ENCODE measurements at regions not wholly inside any gene's neighbourhood (a gene's known extent, or its start where the extent isn't known, plus 50 kb on each side); places are given as distances from the start of the nearest gene placed in this dataset.

DNA sequence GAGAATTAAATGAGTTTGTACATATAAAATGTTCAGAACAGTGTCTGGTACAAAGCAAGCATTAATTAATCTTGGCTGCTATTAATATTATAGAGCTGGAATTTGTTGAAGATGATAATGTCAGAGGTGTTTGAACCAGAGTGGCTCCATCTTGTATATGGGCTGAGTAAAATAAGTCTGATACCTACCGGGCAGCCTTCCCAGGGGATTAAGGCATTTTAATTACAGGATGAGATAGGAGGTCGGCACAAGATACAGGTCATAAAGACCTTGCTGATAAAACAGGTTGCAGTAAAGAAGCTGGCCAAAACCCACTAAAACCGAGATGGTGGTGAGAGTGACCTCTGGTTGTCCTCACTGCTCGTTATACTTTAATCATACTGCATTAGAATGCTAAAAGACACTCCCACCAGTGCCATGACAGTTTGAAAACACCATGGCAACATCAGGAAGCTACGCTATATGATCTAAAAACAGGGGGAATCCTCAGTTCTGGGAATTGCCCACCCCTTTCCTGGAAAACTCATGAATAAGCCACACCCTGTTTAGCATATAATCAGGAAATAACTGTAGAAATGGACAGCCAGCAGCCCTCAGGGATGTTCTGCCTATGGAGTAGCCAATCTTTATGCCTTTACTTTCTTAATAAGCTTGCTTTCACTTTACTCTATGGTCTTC is 90.2 kb downstream of the PLK2 start:
- Histone ChIP-seq H2AFZ (ENCODE audit: low read depth, low read length) (no peak overlapping the region), H3K9ac (ENCODE audit: low read depth, low read length) (no peak overlapping the region), H3K4me3 (ENCODE audit: low read depth in 1 of 2, low read length in 2 of 2) (no peak overlapping the region), H3K9me3 (ENCODE audit: insufficient read depth, low read length, severe bottlenecking) (no peaks in the 10 kb centered on the region), H3K27ac (ENCODE audit: low read length) (no peak overlapping the region), H3K79me2 (ENCODE audit: insufficient read depth, low read length) (no peaks in the 10 kb centered on the region), H3K4me2 (ENCODE audit: insufficient read depth, low read length) (no peak overlapping the region), H3K36me3 (ENCODE audit: insufficient read depth, low read length) (no peaks in the 10 kb centered on the region), H3K4me1 (ENCODE audit: insufficient read depth, low read length) (no peaks in the 10 kb centered on the region), H3K27me3 (ENCODE audit: insufficient read depth, low read length, poor library complexity) (no peaks in the 10 kb centered on the region), H4K20me1 (ENCODE audit: insufficient read depth, low read length) (no peaks in the 10 kb centered on the region)
- TF ChIP-seq, protein P1, sequence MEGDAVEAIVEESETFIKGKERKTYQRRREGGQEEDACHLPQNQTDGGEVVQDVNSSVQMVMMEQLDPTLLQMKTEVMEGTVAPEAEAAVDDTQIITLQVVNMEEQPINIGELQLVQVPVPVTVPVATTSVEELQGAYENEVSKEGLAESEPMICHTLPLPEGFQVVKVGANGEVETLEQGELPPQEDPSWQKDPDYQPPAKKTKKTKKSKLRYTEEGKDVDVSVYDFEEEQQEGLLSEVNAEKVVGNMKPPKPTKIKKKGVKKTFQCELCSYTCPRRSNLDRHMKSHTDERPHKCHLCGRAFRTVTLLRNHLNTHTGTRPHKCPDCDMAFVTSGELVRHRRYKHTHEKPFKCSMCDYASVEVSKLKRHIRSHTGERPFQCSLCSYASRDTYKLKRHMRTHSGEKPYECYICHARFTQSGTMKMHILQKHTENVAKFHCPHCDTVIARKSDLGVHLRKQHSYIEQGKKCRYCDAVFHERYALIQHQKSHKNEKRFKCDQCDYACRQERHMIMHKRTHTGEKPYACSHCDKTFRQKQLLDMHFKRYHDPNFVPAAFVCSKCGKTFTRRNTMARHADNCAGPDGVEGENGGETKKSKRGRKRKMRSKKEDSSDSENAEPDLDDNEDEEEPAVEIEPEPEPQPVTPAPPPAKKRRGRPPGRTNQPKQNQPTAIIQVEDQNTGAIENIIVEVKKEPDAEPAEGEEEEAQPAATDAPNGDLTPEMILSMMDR (IDR thresholded peaks at IDR 0.05; ENCODE audit: borderline replicate concordance, extremely low read depth, low read length, poor library complexity, severe bottlenecking), result no peak
- no peak for TF ChIP-seq EZH2 (IDR thresholded peaks at IDR 0.05; ENCODE audit: borderline replicate concordance, low read depth, low read length, severe bottlenecking)
- ATAC-seq (ENCODE audit: insufficient read depth, low read depth) (no peak), DNase-seq (no peak)

DNA sequence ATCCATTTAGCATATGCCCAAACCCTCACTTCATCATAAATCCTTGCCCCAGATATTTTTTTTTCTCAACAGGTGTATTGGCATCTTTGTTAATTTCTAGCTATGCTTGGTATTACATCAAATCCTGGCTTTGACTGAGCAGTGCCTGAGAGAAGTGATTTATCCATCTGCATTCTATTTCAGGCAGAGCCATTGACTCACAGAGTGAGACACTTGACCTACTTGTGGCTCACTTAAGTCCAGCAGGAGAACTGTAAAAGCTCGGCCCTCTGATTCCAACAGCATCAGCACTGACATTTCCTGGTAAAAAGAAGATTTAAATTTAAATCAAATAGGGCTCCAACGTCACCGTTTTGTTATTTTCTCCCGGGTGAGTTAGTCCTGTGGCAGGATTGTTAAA is 93.4 kb downstream of the PLK2 start:
- Histone ChIP-seq H3K4me2 (ENCODE audit: insufficient read depth, low read length) (no peak overlapping the region), H2AFZ (ENCODE audit: low read depth, low read length) (no peak overlapping the region), H3K4me3 (ENCODE audit: low read depth in 1 of 2, low read length in 2 of 2) (no peak overlapping the region), H3K4me1 (ENCODE audit: insufficient read depth, low read length) (no peaks in the 10 kb centered on the region), H3K79me2 (ENCODE audit: insufficient read depth, low read length) (no peaks in the 10 kb centered on the region), H3K27me3 (ENCODE audit: insufficient read depth, low read length, poor library complexity) (no peaks in the 10 kb centered on the region), H3K36me3 (ENCODE audit: insufficient read depth, low read length) (no peaks in the 10 kb centered on the region), H4K20me1 (ENCODE audit: insufficient read depth, low read length) (no peaks in the 10 kb centered on the region), H3K9me3 (ENCODE audit: insufficient read depth, low read length, severe bottlenecking) (no peaks in the 10 kb centered on the region), H3K9ac (ENCODE audit: low read depth, low read length) (no peak overlapping the region), H3K27ac (ENCODE audit: low read length) (no peak overlapping the region)
- ATAC-seq (ENCODE audit: insufficient read depth, low read depth) (no peak), DNase-seq (no peak)
- TF ChIP-seq EZH2 (IDR thresholded peaks at IDR 0.05; ENCODE audit: borderline replicate concordance, low read depth, low read length, severe bottlenecking), result no peak
- TF ChIP-seq, protein P1 (IDR thresholded peaks at IDR 0.05; ENCODE audit: borderline replicate concordance, extremely low read depth, low read length, poor library complexity, severe bottlenecking), result no peak

DNA sequence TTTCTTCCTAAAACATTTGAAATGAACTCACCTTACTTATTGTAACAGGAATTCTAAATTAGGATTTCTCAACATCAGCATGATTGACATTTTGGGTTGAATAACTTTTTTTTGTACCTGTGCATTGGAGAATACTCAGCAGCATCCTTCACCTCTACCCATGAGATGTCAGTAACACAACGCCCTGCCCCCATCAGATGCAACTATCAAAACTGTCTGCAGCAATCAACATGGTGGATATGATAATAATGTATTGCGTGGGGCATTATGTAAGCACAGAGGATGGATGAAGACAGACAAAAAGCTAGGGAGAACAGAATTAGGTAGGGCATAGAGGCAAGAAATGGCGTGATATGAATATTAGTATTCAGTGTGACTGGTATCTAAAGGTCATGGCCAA is 94.1 kb downstream of the PLK2 start:
- ATAC-seq (ENCODE audit: insufficient read depth, low read depth) (no peak), DNase-seq (no peak)
- TF ChIP-seq, protein P1 (IDR thresholded peaks at IDR 0.05; ENCODE audit: borderline replicate concordance, extremely low read depth, low read length, poor library complexity, severe bottlenecking), result no peak
- Histone ChIP-seq H3K36me3 (ENCODE audit: insufficient read depth, low read length) (no peaks in the 10 kb centered on the region), H3K79me2 (ENCODE audit: insufficient read depth, low read length) (no peaks in the 10 kb centered on the region), H2AFZ (ENCODE audit: low read depth, low read length) (no peak overlapping the region), H3K4me3 (ENCODE audit: low read depth in 1 of 2, low read length in 2 of 2) (no peak overlapping the region), H3K4me2 (ENCODE audit: insufficient read depth, low read length) (no peak overlapping the region), H4K20me1 (ENCODE audit: insufficient read depth, low read length) (no peaks in the 10 kb centered on the region), H3K9ac (ENCODE audit: low read depth, low read length) (no peak overlapping the region), H3K9me3 (ENCODE audit: insufficient read depth, low read length, severe bottlenecking) (no peaks in the 10 kb centered on the region), H3K27ac (ENCODE audit: low read length) (no peak overlapping the region), H3K4me1 (ENCODE audit: insufficient read depth, low read length) (no peaks in the 10 kb centered on the region), H3K27me3 (ENCODE audit: insufficient read depth, low read length, poor library complexity) (no peaks in the 10 kb centered on the region)
